IPS DF 6.9 (cell line): ENCODE measurements at regions not wholly inside any gene's neighbourhood (a gene's known extent, or its start where the extent isn't known, plus 50 kb on each side); places are given as distances from the start of the nearest gene placed in this dataset.

Experiments
- DNase-seq: peaks from one replicate; pipeline ENCODE4 v3.0.0-alpha.2; 2013; ENCODE audit warnings: low read depth, low spot score
- H3K27ac ChIP-seq: one replicate; pipeline ENCODE4 v1.5.1; 2013; ENCODE audit warnings: low read length, control low read depth
- H3K27me3 ChIP-seq: 2 replicates; pipeline ENCODE4 v1.6.1; 2013; ENCODE audit warnings: mild to moderate bottlenecking, low read length; ENCODE audit not compliant: control insufficient read depth, insufficient read depth
- H3K36me3 ChIP-seq: 2 replicates; pipeline ENCODE4 v1.6.1; 2013; ENCODE audit warnings: low read length; ENCODE audit not compliant: control insufficient read depth, insufficient read depth
- H3K4me1 ChIP-seq: 2 replicates; pipeline ENCODE4 v1.6.1; 2013; ENCODE audit warnings: low read length; ENCODE audit not compliant: control insufficient read depth, insufficient read depth
- H3K4me3 ChIP-seq: 2 replicates; pipeline ENCODE4 v1.5.1; 2013; ENCODE audit warnings: mild to moderate bottlenecking, low read length
- H3K9me3 ChIP-seq: 2 replicates; pipeline ENCODE4 v1.6.1; 2013; ENCODE audit warnings: low read length, inconsistent platforms; ENCODE audit not compliant: control insufficient read depth, insufficient read depth
- WGBS: extraction: QIAGEN DNeasy Blood & Tissue Kit; methylation state at CpG from one replicate; pipeline ENCODE4 v1.1.7; 2013; ENCODE audit warnings: mixed read lengths, missing lambda C conversion rate; ENCODE audit not compliant: insufficient read length, insufficient coverage; 5-methylcytosine and 5-hydroxymethylcytosine counted together

DNA sequence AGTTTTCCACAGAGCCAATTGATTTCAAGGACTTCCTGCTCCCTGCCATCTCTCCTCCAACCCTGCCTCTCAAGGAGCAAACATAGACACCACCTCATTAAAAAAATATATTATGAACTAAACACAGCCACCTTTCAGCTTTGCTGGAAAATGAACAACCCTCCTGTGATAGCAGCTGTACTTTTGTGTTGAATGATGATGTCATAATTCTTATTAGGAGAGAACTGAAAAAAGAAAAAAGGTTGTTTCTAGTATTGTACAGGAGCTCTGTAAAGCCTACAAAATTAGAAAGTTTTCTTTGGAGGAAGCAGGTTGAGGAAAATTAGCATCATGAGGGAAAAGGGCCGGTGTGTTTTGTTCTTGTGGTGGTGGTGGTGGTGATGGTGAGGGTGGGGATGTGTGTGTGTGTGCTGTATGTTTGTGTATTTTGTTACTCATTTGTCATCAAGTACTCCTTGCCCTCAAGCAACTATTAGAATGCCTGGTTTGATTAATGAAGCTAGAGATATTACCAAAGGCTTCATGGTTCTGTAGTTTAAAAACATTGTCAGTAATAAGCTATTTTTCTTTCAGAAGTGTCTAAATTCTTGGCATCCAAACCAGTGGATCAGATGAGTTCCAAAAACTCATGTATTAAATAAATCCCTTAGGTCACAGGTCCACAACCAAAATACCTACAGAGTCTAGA lies 405.9 kb downstream of the TLE4 start:
- Histone ChIP-seq H3K36me3 (no peaks in the 10 kb centered on the region), H3K4me1 (0 out of 2 replicates have a peak, but pooled peaks cover 1% of the 10 kb centered on the region), H3K27me3 (no peaks in the 10 kb centered on the region), H3K9me3 (no peaks in the 10 kb centered on the region), H3K4me3 (no peak overlapping the region), H3K27ac (no peak overlapping the region)
- DNase-seq: no peak
- no CpG with 5 or more reads among the region's 1 CpG for WGBS

DNA sequence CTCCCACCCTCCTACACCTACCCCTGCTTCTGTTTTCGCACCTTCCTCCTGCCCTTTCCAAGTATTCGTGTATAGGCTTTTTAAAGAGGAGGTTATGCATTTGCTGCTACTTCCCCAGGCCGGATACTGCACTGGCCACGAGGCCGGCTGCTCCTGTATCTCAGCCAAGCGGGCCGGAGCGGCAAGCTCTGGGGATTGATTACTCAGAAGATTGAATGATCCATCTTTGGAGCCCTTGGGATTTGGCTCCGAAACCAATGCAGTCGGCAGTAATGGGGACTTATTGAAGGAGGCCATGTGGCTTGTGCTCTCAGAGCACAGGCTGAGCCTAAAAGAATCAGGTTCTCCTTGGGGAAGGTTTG lies 405.3 kb downstream of the TLE4 start:
- Histone ChIP-seq H3K27me3 (no peaks in the 10 kb centered on the region), H3K36me3 (no peaks in the 10 kb centered on the region), H3K4me3 (no peak overlapping the region), H3K9me3 (no peaks in the 10 kb centered on the region), H3K4me1 (0 out of 2 replicates have a peak, but pooled peaks cover 1% of the 10 kb centered on the region), H3K27ac (no peak overlapping the region)
- DNase-seq: no peak
- WGBS: no CpG with 5 or more reads among the region's 10 CpGs

DNA sequence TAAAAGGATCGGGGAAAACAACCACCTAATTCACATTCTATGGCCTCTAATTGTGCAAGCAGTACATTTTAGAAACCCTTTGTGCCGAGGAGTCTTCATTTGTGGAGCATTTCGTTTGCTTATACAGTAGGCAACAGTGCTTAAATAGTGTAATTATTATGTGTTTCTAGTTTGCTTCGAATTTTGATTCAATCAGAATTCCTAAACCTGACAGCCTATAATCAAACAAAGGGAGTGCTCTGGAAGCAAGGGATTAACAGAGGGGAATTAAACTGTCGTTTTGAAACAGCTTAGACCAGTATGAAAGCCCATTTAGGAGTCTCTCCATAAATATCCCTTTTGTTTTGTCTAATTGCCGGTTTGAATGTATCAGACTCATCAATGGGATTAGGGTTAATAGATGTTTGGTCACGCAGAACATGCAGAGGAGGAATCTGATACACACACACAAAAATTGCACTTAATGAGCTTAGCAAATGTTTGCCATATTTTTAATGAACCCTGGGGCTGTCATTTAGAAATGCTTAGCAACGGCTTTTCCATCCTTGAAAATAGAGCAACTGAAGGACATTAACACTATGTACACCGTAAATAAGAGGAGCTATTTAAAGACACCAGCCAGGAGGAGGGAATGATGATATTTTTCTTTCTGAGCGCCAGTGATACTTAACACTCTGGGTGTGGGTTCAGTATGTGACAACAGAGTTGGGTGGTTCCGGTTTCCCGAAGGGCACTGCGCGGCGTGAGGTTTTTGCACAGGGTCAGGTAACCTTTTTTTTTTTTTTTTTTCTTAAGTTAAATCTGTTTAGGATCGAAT lies 404.7 kb downstream of the TLE4 start:
- Histone ChIP-seq H3K4me1 (0 out of 2 replicates have a peak, but pooled peaks cover 1% of the 10 kb centered on the region), H3K4me3 (no peak overlapping the region), H3K9me3 (no peaks in the 10 kb centered on the region), H3K36me3 (no peaks in the 10 kb centered on the region), H3K27me3 (no peaks in the 10 kb centered on the region), H3K27ac (no peak overlapping the region)
- no peak for DNase-seq
- WGBS: no CpG with 5 or more reads among the region's 16 CpGs

DNA sequence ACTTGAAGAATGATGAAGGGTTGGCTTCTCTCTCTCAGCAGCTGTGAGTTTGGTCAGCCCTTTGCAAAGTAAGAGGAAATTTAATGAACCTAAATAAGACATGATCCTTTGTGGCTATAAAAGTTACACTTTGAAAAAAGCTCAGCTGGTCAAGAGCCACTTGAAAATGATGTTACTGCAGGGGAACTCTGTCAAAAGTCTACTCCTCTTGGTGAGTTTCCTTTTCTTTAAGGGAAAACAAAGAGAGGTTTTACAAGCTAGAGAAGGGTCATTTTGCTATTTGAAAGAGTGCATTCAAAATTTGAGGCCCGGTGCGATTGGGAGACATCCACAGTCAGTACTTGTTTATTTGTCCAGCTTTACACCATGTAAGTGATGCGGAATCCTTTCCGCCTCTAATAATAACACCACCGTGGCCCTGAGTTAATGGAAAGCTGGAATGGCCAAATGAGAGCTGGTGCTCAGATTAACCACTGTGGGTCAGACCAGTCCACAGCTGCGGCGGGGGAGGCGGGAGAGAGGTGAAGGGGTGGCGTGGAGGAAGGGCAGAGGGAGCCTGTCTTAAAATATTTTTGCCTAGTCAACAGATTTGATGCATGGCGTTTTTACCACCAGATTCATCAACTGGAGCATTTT lies 404.0 kb downstream of the TLE4 start:
- Histone ChIP-seq H3K9me3 (no peaks in the 10 kb centered on the region), H3K27me3 (no peaks in the 10 kb centered on the region), H3K36me3 (no peaks in the 10 kb centered on the region), H3K27ac (no peak overlapping the region), H3K4me1 (0 out of 2 replicates have a peak, but pooled peaks cover 1% of the 10 kb centered on the region), H3K4me3 (no peak overlapping the region)
- DNase-seq: no peak
- WGBS: no CpG with 5 or more reads among the region's 10 CpGs

DNA sequence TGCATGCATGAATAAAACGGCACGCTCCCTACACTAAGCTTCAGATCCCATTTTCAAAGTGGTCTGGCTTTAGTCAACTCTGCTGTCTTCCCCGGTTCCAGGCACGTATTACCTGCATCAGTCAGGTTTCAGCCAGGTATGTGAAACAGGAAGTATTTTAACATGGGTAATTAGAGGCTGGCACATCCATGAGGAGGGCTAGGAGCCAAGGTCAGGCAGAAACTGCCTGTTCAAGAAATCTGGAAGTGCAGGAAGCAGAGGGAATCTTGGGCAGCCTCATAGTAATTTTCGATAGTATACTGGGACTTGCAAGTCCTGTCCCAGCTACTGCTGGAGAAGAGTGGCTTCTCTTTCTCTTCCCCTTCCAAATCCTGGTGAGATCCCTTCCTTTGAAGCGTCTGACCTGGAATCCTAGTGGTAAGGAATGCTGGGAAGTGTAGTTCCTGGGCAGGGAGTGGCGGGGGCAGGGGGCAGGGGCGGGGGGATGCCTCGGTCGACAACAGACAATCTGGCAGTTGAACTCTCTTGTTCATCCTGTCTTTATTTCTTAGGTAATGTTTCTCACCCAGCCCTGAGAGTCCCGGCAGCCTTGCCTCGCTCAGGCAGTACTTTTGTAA lies 403.1 kb downstream of the TLE4 start:
- Histone ChIP-seq H3K4me3 (no peak overlapping the region), H3K4me1 (0 out of 2 replicates have a peak, but pooled peaks cover 1% of the 10 kb centered on the region), H3K9me3 (no peaks in the 10 kb centered on the region), H3K27ac (no peak overlapping the region), H3K27me3 (no peaks in the 10 kb centered on the region), H3K36me3 (no peaks in the 10 kb centered on the region)
- no CpG with 5 or more reads among the region's 12 CpGs for WGBS
- no peak for DNase-seq

DNA sequence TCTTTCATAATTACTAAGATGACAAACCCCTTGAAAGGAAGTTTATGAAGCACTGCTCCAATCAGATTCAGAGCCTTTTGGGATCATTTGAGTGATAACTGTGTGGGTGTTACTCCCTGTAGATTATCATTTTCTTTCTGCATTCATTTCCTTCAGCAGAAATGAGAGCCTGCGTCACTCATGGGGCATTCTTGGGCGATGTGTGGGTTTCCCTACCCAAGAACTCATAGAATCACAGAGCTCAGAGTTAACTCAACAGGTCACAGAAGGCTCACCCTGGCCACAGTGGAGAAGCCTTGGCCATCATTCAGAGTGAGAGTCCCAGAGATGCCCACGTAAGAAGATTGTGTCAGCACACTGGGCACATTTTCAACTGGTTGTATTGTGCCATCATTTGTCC lies 401.9 kb downstream of the TLE4 start:
- no peaks in the 10 kb centered on the region for H3K9me3 ChIP-seq
- no peaks in the 10 kb centered on the region for H3K27me3 ChIP-seq
- H3K4me3 ChIP-seq: no peak overlapping the region
- no peak for DNase-seq
- H3K4me1 ChIP-seq: 0 out of 2 replicates have a peak, but pooled peaks cover 1% of the 10 kb centered on the region
- no peaks in the 10 kb centered on the region for H3K36me3 ChIP-seq
- H3K27ac ChIP-seq: no peak overlapping the region
- WGBS: no CpG with 5 or more reads among the region's 3 CpGs

DNA sequence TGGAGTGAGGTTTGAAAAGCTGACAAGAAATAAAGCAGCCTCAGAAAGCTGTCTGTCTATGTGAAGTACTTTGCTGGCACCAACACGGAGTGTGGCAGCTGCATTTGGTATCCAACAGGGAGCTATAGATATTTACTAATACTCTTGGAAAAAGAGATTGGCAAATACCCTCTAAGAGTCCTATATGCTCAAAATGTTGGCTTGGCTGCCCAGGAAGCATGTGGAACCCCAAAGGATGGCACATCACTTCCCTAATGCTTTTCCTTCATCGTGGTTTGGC lies 398.3 kb downstream of the TLE4 start:
- Histone ChIP-seq H3K4me3 (no peak overlapping the region), H3K27ac (no peak overlapping the region), H3K27me3 (no peaks in the 10 kb centered on the region; the same call in 1 of the 2 replicates), H3K9me3 (no peaks in the 10 kb centered on the region), H3K36me3 (no peaks in the 10 kb centered on the region), H3K4me1 (0 out of 2 replicates have a peak, but pooled peaks cover 1% of the 10 kb centered on the region)
- DNase-seq: no peak
- no CpG with 5 or more reads among the region's 2 CpGs for WGBS

DNA sequence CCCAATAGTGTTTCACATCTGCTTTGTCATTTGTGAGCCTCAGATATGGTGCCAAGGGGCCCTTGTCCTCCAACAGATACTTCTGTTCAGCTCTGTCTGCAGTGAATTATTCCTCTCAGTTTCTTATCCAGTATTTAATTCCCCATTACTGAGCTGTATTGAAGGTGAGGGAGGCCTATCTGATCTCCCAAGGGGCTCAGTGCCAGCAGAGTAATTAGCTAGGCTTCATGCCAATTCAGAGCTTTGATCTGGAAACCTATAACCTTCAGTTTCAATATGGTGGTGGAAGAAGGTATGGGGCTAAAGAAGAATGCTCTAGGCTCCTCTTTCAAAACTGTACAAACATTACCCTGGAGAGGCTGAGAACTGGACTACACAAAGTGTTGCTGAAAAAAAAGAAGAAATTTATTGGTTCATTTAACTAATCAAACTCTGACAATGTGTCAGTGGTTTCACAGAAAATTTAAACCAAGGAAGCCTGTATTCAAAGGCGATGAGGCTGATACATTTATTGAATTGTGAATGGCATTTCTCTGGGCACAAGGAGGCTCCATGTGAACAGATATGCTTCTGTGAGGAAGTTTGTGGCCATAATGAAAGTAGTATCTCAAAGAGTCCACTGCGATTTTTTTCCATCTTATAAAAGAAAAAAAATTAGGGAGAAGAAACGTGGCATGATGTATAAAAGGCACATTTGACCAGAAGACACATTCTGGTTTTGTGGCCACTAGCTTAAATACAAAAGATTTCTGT lies 397.8 kb downstream of the TLE4 start:
- H3K9me3 ChIP-seq: no peaks in the 10 kb centered on the region
- peaks cover 2% of the 10 kb centered on the region; the same call in 1 of the 2 replicates for H3K27me3 ChIP-seq
- no peaks in the 10 kb centered on the region for H3K4me1 ChIP-seq
- H3K27ac ChIP-seq: no peak overlapping the region
- no CpG with 5 or more reads among the region's 3 CpGs for WGBS
- H3K36me3 ChIP-seq: no peaks in the 10 kb centered on the region
- no peak overlapping the region for H3K4me3 ChIP-seq
- no peak for DNase-seq

DNA sequence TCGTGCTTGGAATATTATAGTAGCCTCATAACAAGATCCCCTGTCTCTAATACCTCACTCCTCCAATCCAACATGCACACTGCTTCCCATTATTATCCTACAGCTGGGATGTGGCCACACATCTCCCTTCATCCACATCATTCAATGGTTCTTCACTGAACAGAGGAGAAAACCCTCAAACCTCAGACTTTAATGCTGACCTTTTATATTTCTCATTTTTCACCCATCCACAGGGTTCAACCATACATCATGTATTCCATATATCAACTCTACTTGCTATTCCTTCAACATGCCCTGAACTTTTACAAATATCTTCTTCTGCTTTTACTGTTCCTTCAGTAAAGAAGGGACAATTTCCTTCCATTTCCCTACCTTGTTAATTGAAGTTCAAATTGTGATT lies 396.8 kb downstream of the TLE4 start:
- Histone ChIP-seq H3K36me3 (no peaks in the 10 kb centered on the region), H3K4me1 (no peaks in the 10 kb centered on the region), H3K27ac (no peak overlapping the region), H3K4me3 (no peak overlapping the region), H3K9me3 (no peaks in the 10 kb centered on the region), H3K27me3 (peaks cover 9% of the 10 kb centered on the region; the same call in 1 of the 2 replicates)
- WGBS: no CpG with 5 or more reads among the region's 1 CpG
- DNase-seq: no peak

DNA sequence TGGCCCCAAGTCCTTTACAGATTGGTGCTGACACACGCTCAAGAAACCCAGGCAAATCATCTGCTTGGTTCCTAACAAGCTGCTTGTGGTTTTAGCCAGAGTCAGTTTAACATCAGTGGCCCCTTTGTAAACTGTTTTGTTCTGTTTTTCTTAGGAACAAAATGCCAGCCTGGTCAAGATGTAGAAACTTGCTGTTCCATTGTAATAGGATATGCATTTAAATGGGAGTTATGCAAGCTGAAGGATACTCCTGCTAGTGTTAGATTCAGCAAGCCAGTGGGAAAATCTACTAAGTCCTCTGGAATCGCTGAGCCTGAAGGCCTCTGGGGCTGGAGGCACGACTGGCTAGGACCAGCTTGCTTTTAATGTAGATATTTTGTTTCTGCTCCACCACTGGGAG lies 391.1 kb downstream of the TLE4 start:
- Histone ChIP-seq H3K4me3 (no peak overlapping the region), H3K27me3 (peaks cover 14% of the 10 kb centered on the region; the same call in 1 of the 2 replicates), H3K36me3 (no peaks in the 10 kb centered on the region), H3K9me3 (no peaks in the 10 kb centered on the region), H3K4me1 (no peaks in the 10 kb centered on the region), H3K27ac (no peak overlapping the region)
- WGBS: no CpG with 5 or more reads among the region's 3 CpGs
- DNase-seq: peak; percentile 11
